NCI-H345 (cell line): ENCODE measurements at regions not wholly inside any gene's neighbourhood (a gene's known extent, or its start where the extent isn't known, plus 50 kb on each side); places are given as distances from the start of the nearest gene placed in this dataset.
"Not testable (repeated sequence)": the region's sequence is repeated elsewhere in the genome, so short reads cannot be mapped to it uniquely, and the experiment has no call there.

Experiments used
- DNase-seq: peaks from one replicate; lab custom pipeline; 2025; lab: John Stamatoyannopoulos, UW

DNA sequence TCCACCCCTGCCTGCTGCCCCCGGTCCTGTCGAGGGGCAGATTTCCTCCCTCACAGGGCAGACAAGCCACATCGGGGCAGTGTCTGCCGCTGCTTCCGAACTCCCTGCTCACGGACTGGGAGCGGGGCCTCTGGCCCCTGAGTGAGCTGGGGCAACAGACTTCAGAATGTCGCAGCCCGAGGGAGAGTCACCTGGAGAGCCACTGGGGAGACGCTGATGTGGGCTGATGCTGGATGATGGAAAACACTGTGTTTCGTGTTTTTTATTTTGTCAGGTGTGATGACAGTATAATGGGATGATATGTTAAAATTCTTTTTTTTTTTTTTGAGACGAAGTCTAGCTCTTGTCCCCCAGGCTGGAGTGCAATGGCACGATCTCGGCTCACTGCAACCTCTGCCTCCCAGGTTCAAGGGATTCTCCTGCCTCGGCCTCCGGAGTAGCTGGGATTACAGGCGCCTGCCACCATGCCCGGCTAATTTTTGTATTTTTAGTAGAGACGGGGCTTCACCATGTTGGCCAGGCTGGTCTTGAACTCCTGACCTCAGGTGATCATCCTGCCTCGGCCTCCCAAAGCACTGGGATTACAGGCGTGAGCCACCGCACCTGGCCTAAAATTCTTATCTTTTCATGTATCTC lies 52.1 kb upstream of the SEPTIN5 start:
- DNase-seq, result not testable (repeated sequence)

DNA sequence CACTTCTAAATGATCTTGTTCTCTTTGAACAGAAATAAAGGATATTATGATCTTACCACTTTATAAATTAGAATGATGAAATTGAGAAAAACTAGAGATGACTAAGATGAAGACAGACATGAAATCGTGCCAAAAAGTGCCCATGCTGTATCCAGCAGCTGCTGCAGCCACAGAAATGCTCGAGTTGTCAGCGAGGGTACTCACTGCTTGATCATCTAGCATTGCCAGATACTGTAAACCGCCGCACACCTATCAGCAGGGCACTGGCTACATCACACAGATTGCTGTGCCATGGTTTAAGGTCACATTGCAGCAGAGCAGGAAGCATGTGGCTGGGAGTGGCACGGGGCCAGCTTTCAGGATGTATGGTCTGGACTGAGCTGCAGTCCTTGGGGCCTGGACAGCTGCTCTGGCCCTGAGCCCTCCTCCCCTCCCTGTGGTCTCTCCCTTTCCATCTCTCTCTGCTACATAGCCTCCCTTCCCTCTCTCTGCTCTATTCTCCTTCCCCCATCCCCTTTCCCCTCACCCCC lies 51.0 kb upstream of the SEPTIN5 start:
- DNase-seq, result no peak

- peak; percentile 19 for DNase-seq
These were observed 50.4 kb upstream of the SEPTIN5 start for GRCh38 chr22:19663821-19664355.

DNA sequence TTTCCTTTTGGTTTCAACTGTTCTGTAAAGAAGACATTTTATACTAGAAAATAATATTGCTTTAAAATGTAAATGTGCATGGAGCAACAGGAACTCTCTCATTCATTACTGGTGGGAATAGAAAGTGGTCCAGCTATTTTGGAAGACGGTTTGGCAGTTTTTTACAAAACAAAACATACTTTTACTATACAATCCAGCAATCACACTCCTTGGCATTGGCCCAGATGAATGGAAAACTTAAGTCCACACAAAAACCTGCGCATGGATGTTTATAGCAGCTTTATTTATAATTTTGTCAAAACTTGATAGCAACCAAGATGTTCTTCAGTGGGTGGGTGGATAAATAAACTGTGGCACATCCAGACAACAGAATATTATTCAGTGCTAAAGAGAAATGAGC lies 49.9 kb upstream of the SEPTIN5 start:
- no peak for DNase-seq
